Nephron (organoid): ENCODE measurements at regions not wholly inside any gene's neighbourhood (a gene's known extent, or its start where the extent isn't known, plus 50 kb on each side); places are given as distances from the start of the nearest gene placed in this dataset.

ENCODE experiments used
- H3K27ac Mint-ChIP-seq, 3 experiments: 2 replicates each; pipeline ENCODE4 v1.8.0; 2020; ENCODE audit warnings: mixed read lengths in 3 of 3, mild to moderate bottlenecking in 2 of 3, moderate library complexity in 1 of 3
- H3K27me3 Mint-ChIP-seq: 2 replicates; pipeline ENCODE4 v1.8.0; 2021; ENCODE audit warnings: low read depth, mild to moderate bottlenecking, moderate library complexity, mixed read lengths
- H3K36me3 Mint-ChIP-seq: 2 replicates; pipeline ENCODE4 v1.8.0; 2020; ENCODE audit warnings: low read depth, mixed read lengths
- H3K4me1 Mint-ChIP-seq: 2 replicates; pipeline ENCODE4 v1.8.0; 2020; ENCODE audit warnings: mixed read lengths
- H3K4me3 Mint-ChIP-seq, 3 experiments: 2 replicates each; pipeline ENCODE4 v1.8.0; 2020; ENCODE audit warnings: mild to moderate bottlenecking in 3 of 3, mixed read lengths in 3 of 3, moderate library complexity in 2 of 3
- H3K9me3 Mint-ChIP-seq: 2 replicates; pipeline ENCODE4 v1.8.0; 2020; ENCODE audit warnings: mixed read lengths
- TF ChIP-seq, protein P1 (sequence below), 3 experiments: fragments of 200-600 bp; sonication (generic); IDR thresholded peaks; one replicate each; pipeline ENCODE4 v1.5.0; 2021; ENCODE audit warnings: antibody characterized with exemption in 3 of 3; ENCODE audit not compliant: unreplicated experiment in 3 of 3

DNA sequence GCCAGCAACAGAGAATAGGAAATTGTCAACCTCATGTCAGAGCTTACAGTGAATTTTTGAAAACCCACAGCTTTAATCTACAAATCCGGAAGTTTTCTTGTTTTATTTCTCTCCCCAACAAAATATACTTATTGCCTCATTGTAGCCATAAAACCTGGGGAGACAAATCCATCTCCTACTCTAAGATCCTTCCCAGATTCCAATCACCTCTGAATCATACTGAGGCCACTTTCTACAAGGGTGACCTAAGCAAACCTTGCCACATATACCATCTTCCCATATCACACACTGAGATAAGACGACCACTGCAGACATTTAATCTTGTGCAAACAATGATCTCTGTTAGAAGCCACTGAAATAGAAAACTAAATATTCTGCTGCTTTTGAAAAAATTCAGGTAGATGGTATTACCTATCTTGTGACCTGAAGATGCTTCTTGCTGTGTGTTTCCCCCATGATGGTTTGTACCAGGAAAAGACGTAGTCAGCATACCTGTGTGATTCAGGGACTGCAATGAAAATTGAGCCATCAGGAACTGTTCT, 171.5 kb upstream of the DUSP10 start:
- H3K4me3 Mint-ChIP-seq, result no peak overlapping the region
- H3K9me3 Mint-ChIP-seq, result no peaks in the 10 kb centered on the region
- no peaks in the 10 kb centered on the region for H3K4me1 Mint-ChIP-seq
- no peak overlapping the region for H3K27ac Mint-ChIP-seq
- no peaks in the 10 kb centered on the region for H3K27me3 Mint-ChIP-seq
- no peaks in the 10 kb centered on the region for H3K36me3 Mint-ChIP-seq
- TF ChIP-seq, protein P1, sequence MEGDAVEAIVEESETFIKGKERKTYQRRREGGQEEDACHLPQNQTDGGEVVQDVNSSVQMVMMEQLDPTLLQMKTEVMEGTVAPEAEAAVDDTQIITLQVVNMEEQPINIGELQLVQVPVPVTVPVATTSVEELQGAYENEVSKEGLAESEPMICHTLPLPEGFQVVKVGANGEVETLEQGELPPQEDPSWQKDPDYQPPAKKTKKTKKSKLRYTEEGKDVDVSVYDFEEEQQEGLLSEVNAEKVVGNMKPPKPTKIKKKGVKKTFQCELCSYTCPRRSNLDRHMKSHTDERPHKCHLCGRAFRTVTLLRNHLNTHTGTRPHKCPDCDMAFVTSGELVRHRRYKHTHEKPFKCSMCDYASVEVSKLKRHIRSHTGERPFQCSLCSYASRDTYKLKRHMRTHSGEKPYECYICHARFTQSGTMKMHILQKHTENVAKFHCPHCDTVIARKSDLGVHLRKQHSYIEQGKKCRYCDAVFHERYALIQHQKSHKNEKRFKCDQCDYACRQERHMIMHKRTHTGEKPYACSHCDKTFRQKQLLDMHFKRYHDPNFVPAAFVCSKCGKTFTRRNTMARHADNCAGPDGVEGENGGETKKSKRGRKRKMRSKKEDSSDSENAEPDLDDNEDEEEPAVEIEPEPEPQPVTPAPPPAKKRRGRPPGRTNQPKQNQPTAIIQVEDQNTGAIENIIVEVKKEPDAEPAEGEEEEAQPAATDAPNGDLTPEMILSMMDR (IDR thresholded peaks at IDR 0.05; ENCODE audit: unreplicated experiment in 3 of 3), result no peak

DNA sequence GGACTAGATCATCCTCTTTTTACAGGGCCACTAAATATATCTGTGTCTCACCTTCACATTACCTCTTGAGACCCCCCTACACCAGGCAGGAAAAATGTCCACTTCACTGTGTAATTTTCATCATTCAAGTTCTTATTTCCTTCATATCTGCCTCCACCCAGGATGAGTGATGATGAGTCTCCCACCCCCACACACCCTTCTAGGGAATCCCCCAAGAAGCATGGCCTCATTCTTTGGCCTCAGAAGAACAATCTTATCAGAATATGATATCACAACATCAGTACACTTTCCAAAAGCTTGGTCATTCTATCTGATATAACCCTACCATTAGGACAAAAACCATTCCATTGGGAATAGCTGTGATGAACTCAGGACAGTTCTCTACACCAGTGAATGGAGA, 170.3 kb upstream of the DUSP10 start:
- no peak overlapping the region for H3K27ac Mint-ChIP-seq

DNA sequence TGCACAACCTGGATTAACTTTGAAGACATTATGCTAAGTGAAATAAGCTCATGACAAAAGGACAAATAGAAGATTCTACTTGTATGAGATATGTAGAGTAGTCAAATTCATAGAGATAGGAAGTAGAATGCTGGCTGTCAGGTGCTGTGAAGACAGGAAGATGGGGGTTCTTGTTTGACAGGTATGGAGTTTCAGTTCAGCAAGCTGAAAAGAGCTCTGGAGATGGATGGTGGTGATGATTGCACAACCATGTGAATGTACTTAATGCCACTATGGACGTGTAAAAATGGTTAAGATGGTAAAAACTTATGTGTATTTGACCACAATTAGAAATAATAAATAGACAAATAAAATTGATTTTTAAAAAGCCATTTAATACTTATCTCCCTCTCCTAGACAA, 169.8 kb upstream of the DUSP10 start:
- Mint-ChIP-seq H3K27ac (no peak overlapping the region), H3K36me3 (no peaks in the 10 kb centered on the region), H3K9me3 (no peaks in the 10 kb centered on the region), H3K4me1 (no peaks in the 10 kb centered on the region), H3K27me3 (no peaks in the 10 kb centered on the region), H3K4me3 (no peak overlapping the region)
- TF ChIP-seq, protein P1 (IDR thresholded peaks at IDR 0.05; ENCODE audit: unreplicated experiment in 3 of 3), result no peak

More for the DNA sequence above, 170.3 kb upstream of the DUSP10 start:
- H3K4me1 Mint-ChIP-seq, result no peaks in the 10 kb centered on the region
- TF ChIP-seq, protein P1 (IDR thresholded peaks at IDR 0.05; ENCODE audit: unreplicated experiment in 3 of 3), result no peak
- no peaks in the 10 kb centered on the region for H3K9me3 Mint-ChIP-seq
- no peaks in the 10 kb centered on the region for H3K27me3 Mint-ChIP-seq
- no peak overlapping the region for H3K4me3 Mint-ChIP-seq
- no peaks in the 10 kb centered on the region for H3K36me3 Mint-ChIP-seq

DNA sequence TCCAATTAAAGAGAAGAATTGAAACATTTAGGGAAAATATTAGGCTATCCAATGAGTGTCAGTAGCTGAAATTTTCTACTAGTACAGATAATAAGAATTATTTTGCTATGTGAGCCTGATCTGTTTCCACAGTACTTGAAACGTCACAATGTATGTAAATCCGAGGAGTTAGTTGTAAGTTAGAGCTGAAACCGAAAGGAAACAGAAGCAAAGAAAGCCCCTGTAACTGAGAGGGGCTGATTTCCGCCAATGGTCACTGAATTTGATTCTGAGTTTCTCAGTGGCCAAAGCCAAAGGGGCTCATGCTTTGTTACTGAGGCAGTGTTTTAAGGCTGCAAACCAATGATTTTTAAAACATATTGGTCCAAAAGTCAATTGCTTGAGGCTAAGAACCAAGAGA, 168.3 kb upstream of the DUSP10 start:
- H3K27ac Mint-ChIP-seq, result no peak overlapping the region
- TF ChIP-seq, protein P1 (IDR thresholded peaks at IDR 0.05; ENCODE audit: unreplicated experiment in 3 of 3), result no peak
- H3K27me3 Mint-ChIP-seq, result peaks cover 2% of the 10 kb centered on the region
- H3K36me3 Mint-ChIP-seq, result no peaks in the 10 kb centered on the region
- H3K4me1 Mint-ChIP-seq, result no peaks in the 10 kb centered on the region
- H3K9me3 Mint-ChIP-seq, result no peaks in the 10 kb centered on the region
- H3K4me3 Mint-ChIP-seq, result no peak overlapping the region

DNA sequence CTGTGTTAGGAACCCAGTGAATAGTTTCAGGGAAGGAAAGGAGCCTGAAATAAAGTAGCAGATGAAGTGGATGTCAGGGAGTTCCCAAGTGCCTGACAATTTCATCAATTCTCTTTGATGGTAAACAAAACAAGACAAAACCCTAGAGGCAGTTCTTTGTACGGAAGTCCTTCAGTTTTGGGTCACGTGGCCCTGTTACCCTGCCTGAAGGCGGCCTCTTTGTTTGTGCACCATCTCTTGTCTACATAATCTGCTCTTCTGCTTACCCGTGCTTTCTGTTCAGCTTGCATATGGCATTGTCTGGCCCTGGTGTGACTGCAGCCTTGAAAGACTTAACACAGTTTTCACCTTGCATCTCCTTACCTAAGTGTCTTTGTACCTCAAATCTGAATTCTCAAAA, 166.7 kb upstream of the DUSP10 start:
- peaks cover 4% of the 10 kb centered on the region for H3K27me3 Mint-ChIP-seq
- H3K36me3 Mint-ChIP-seq, result no peaks in the 10 kb centered on the region
- H3K4me1 Mint-ChIP-seq, result no peaks in the 10 kb centered on the region
- H3K9me3 Mint-ChIP-seq, result no peaks in the 10 kb centered on the region
- TF ChIP-seq, protein P1 (IDR thresholded peaks at IDR 0.05; ENCODE audit: unreplicated experiment in 3 of 3), result no peak
- H3K27ac Mint-ChIP-seq, result no peak overlapping the region
- H3K4me3 Mint-ChIP-seq, result no peak overlapping the region

DNA sequence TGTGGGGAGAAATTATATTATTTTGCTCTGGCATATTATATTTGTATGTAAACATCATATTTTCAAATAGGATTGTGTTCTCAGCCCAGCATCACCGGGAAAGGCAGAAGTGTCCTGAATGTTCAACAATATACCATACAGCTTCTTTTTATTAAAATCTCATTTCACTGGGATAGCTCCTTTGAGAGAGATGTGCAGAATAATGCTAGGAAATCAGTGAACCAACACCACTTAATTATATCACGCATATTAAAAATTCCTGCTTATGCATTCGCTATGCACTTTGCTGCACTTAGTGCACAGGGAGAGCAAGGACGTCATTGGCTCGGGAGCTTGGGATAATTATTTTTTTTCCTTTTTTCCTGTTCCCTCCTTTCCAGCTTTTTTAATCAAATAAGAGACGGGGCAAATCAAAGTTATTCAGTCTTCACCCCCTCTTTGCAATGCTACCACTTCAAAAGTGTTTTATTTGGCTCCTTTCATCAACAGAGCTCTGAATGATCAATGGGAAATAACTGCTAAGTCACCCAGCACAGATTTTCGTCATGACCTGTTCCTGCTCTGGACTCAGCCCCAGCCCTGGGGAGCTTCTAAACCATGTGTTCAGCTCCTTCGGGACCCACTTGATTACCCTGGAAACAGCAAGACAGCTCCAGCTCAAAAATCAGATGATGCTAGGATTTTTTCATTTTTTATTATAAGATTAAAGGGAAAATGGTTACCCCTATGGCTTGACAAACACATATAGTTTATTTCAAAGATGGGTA, 165.5 kb upstream of the DUSP10 start:
- Mint-ChIP-seq H3K4me3 (no peak overlapping the region), H3K36me3 (no peaks in the 10 kb centered on the region), H3K27ac (no peak overlapping the region), H3K4me1 (no peaks in the 10 kb centered on the region), H3K27me3 (peaks cover 4% of the 10 kb centered on the region), H3K9me3 (no peaks in the 10 kb centered on the region)
- TF ChIP-seq, protein P1 (IDR thresholded peaks at IDR 0.05; ENCODE audit: unreplicated experiment in 3 of 3), result no peak
